GM19467 (cell line): ENCODE measurements at regions not wholly inside any gene's neighbourhood (a gene's known extent, or its start where the extent isn't known, plus 50 kb on each side); places are given as distances from the start of the nearest gene placed in this dataset.
"Not testable (repeated sequence)": the region's sequence is repeated elsewhere in the genome, so short reads cannot be mapped to it uniquely, and the experiment has no call there.

Experiments
- ATAC-seq: cut with Tn5 transposase; IDR thresholded peaks from one replicate; pipeline ENCODE4 v1.9.1; 2021; ENCODE audit warnings: mild to moderate bottlenecking, moderate library complexity; ENCODE audit not compliant: unreplicated experiment

DNA sequence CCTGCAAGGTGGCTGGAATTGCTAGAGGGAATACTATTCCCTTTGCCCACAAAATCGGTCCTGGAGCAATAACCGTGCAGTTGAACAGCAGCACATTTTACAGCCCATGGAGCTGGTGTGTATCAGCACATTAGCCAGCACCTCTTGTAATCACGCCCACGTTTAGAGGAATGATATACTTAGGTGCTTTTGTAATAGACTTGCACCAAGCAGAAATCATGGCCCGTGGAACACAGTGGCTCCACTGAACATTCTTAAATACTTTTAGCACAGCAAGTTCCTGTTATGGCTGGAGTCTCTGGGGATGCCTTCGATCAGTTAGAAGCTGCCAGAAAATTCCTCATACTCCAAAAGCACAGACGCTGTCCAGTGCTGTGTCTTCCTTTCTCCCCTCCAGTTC, 218.1 kb upstream of the FAM78B start:
- no peak for ATAC-seq

DNA sequence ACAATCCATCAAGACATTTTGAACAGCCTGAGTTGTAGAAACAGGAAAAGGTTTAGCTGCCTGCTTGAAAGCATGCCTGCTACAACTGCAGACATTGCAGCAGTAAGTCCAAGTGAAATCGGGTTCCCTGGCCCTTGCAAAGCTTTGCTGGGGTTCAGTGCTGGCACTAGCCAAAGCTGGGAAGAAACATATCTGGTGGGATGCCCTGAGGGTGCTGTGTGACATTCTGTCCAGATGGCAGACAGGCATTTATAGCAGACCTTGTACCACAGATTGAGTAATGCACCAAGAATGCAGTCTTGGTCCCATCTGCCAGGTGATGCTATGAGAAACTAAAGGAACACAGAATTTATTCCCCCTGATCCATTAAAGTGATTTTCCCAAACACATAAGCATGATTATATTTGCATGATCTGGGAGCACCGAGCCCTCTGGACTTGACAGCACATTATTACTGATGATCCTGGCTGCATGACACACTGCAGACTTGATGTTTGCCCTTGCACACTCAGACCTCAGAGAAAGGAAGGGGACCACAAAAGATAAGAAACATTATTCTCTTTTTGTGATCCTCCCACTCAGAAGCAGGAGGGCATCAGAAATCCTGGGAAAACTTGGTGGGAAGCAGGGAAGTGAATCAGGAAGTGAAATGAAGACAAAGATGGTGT, 223.7 kb upstream of the FAM78B start:
- ATAC-seq: no peak

DNA sequence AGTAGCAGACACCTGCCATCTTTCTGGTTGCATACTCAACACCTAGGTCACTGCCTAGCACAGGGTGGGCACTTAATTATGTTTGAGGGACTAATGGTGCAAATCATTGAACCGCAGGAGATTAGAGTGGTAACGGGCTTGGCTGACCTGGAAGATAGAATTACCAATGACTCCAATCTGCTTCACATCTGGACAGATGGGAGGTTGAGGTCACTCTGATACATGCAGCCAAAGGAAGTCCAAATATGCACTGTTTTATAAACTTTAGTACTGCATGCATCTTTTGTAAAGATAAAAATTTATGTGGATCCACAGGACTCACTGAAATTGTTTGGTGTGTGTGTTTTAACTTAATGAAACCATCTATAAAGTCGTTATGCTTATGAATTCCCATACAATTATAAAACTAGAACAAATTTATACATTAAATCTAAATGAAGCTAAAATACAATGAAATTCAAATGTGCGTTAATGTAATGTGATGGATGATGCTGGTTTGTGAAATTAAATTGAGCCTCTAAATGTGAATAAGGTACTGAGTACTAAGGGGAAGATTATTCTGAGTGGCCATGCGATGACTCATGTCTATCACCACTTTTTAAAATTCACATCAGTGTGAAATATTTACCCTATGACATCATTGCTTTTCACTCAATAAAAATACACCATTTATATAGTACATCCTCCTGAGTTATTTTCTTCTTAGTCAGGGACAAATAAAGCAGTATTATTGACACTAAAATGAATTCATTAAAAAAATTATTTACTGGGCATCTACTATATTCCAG, 224.7 kb upstream of the FAM78B start:
- no peak for ATAC-seq

DNA sequence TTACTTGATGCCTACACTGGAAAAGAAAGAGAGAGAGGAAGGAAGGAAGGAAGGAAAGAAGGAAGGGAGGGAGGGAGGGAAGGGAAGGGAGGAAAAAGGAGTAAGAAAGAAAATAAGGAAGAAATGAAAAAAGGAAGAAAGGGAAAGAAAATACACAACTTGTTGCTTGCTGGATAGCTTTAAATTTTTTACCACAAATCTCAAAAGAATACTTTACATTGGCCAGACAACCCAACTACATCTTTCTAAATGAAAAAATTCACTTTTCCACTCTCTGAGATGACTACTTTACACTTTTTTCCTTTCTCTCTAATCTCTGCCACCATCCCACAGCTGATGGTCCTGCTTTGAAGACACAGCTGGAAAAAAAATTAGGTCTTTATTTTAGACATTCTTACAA, 228.9 kb upstream of the FAM78B start:
- ATAC-seq: no peak

DNA sequence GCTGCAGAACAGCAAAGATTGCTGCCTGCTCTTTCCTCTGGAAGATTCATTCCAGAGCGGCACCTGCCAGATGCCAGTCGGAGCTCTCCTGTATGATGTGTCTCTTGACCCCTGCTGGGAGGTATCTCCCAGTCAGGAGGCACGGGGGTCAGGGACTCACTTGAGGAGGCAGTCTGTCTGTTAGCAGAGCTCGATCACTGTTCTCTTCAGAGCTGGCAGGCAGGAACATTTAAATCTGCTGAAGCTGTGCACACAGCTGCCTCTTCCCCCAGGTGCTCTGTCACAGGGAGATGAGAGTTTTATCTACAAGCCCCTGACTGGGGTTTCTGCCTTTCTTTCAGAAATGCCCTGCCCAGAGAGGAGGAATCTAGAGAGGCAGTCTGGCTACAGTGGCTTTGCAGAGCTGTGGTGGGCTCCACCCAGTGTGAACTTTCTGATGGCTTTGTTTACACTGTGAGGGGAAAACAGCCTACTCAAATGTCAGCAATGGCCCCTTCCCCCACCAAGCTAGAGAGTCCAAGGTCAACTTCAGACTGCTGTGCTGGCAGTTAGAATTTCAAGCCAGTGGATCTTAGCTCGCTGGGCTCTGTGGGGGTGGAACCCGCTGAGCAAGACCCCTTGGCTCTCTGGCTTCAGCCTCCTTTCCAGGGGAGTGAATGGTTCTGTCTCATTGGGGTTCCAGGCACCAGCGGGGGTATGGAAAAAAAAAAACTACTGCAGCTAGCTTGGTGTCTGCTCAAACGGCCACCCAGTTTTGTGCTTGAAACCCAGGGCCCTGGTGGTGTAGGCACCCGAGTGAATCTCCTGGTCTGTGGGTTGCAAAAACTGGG, 242.7 kb upstream of the FAM78B start:
- ATAC-seq: not testable (repeated sequence)

DNA sequence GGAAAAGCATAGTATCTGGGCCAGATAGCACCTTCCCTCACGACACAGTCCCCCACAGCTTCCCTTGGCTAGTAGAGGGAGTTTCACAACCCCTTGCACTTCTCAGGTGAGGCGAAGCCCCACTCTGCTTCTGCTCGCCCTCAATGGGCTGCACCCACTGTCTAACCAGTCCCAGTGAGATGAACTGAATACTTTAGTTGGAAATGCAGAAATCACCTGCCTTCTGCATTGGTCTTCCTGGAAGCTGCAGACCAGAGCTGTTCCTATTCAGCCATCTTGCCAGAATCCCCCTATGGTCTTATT, 243.2 kb upstream of the FAM78B start:
- ATAC-seq: no peak

DNA sequence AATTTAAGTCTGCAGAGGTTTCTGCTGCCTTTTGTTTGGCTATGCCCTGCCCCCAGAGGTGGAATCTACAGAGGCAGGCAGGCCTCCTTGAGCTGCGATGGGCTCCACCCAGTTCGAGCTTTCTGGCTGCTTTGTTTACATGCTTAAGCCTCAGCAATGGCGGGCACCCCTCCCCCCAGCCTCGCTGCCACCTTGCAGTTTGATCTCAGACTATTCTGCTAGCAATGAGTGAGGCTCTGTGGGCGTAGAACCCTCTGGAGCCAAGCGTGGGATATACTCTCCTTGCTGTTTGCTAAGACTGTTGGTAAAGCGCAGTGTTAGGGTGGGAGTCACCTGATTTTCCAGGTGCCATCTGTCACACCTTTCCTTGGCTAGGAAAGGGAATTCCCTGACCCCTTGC, 250.0 kb upstream of the FAM78B start:
- ATAC-seq: not testable (repeated sequence)

DNA sequence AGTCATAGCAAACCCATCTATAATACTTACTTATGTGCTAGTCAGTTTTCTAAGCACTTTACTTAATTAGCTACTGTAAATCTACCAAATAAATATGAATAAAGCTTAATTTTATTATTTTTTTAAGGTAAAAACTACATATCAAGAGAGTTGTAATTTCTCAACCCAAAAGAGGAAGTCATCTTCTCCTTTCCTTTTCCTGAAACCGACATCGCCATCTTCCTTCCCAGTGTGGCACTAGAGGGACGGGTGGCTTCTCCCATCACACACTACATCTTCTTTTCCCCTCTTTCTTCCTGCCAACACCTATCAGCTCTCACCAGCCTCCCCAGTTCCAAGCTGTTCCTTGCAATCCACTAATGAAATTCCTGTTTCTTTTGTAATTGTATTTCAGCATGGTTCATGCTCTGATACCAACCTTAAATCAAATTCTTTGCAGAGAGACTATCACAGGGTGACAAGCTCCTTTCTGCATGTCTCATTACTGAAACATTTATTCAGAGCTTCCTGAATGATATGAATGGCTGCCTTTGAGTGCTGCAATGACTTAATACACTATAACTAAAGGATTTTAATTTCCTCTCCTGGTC, 251.6 kb upstream of the FAM78B start:
- no peak for ATAC-seq

DNA sequence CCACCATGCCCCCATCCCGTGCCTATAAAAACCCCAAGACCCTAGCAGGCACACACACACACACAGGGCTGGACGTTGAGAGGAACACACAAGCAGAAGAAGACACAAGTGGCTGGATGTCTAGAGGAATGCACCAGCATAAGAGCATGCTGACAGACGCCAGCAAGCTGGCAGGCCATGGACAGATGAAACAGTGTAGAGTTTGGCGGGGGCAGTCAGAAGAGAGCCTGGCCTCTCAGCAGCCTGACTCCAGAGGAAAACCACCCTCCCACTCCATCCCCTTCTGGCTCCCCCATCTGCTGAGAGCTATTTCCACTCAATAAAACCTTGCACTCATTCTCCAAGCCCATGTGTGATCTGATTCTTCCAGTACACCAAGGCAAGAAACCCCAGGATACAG, 255.8 kb upstream of the FAM78B start:
- not testable (repeated sequence) for ATAC-seq

DNA sequence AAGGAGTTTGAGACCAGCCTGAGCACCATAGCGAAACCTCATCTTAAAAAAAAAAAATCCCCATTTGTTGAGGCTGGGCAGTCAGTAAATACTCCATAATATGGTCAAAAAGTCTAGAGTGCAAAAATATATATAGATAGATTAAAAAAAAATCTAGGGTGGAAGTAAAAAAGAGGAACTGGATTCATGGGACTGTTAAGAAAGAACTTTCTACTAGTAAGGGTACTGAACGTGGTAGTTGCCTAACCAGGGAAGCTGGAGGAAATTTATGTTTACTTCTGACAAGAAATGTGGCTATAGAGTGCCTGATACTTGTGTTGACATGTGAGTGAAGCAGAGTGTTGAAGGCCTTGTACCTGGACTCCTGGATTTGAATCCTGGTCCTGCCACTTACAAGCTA, 265.9 kb upstream of the FAM78B start:
- no peak for ATAC-seq

DNA sequence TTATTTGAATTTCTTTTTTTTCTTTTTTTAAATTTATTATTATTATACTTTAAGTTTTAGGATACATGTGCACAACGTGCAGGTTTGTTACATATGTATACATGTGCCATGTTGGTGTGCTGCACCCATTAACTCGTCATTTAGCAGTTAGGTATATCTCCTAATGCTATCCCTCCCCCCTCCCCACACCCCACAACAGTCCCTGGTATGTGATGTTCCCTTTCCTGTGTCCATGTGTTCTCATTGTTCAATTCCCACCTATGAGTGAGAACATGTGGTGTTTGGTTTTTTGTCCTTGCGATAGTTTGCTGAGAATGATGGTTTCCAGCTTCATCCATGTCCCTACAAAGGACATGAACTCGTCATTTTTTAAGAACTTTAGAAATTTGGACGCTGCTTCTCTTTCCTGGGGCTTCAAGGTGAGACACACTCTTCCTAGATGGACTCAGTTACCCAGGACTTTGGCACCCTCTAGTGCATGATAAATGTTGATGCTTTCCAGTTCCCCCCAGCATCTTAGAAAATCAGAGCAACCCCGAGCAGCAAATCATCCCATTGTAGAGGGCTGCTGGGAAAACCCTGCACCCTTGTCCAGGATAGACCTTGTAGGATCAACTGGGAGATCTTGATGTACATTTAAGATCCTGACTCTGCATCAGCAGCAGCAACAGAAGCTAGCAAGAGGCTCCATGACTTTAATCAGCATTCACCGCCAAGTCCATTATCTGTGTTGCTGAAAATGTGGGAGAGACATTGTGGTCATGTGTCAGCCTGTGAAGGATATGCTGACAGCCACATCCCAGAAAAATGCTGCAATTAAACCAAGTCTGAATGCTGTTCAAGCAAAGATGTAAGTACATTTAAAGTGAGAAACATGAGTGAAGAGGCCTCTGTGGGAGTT, 266.9 kb upstream of the FAM78B start:
- ATAC-seq: not testable (repeated sequence)

DNA sequence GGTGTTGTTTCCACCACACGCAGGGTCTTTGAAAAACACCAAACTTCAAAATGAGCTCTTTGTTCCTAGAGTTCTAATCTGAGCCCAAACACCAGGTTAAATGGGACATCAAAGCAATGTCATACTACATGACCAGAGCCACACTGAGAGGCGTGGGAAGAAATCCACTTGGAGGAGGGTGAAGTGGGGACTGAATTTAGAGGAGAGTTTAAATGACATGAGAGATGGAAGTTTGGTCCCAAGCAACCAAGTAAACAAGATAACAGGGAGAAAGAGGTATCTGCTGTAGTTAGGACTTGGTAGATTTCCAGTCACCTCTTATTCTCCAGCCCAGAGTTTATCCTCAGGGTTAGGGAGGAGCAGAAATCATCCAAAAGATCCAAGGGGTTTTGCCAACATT, 290.9 kb upstream of the FAM78B start:
- no peak for ATAC-seq

DNA sequence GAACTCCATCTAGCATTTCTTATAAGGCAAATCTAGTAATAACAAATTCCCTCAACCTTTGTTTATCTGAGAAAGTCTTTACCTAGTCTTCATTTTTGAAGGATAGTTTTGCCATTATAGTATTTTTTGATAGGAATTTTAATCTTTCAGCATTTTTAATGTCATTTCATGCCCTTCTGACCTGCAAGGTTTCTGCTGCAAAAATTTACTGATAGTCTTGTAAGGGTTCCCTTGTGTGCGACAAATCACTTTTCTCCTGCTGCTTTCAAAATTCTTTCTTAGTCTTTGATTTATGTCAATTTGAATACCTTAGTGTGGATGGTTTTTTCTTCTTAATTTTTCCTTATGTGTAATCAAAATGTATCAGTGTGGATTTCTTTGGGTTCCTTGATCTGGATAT, 297.5 kb upstream of the FAM78B start:
- ATAC-seq: no peak

DNA sequence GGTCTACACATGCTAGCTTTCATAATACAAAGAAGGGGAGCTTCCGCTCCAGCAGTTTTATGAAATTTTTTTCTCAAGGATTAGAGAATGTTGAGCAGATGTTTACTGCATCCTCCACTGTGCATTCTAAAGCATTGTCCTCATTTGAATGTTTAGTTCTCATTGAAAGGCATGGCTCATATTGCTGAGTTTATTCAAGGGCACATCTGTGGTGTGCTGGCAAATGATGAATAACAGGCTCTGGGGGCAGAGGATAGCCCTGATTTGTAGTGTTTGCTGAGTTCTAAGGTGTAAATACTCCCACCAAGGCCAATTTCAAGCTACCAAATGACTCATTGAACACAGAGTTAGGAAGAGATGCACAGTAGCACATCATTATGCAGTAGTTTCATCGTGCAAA, 303.2 kb upstream of the FAM78B start:
- no peak for ATAC-seq

DNA sequence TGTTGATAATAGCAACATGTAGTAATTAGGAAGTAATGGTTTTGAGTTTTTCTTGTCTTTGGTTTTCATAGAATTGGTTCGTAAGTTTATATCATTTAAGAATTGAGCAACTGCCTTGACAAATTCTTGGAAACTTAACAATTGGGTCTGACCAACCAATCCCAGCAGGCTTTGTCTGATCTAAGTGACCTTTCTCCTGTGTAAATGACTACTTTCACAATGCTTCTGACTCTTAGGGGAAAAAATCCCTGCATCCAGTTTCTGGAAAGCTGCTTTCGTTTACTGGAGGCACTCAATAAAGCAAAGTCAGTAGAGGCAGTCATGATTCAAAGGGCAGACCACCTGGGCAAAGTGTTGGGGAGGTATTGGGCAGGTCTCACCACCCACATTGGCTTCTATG, 303.6 kb upstream of the FAM78B start:
- ATAC-seq: no peak

DNA sequence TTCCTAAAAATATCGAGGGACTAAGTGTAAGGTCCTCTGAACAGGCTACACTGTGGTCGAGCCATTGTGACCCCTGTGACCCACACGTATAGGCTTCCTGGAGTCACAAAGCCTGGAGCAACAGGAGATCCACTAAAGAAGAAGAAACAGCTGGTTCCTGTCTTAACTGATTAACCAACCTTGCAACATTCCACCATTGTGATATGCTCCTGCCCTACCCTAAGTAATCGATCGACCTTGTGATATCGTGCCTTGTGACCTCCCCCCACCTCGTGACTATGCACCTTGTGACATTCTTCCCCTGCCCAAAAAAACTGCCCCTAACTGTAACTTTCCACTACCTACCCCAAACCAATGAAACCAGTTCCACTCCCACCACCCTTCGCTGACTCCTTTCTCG, 304.6 kb upstream of the FAM78B start:
- ATAC-seq: no peak

DNA sequence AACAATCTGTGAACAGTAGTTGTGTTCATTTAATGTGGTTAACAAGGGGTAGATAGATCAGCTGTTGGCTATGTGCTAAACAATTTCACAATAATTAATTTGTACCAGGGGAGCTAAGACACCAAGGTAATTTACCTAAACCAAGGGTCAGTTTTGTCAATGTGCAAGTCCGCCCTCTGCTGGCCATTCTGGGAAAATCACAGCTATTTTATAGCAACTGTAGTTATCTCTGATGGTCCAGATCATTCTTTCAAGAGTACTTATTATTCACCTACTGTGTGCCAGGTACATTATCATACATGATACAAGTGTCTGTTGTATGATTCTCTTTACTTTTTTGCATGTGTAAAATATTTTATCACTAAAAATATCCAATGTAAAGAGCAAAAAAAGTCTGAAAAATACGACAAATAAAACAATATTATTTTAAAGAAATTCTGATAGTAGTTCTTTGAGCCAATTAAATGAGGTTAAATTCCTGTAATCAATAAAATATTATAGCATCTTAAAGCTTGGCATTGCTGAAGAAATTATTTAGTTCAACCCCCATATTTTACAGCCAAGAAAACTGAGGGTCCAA, 312.3 kb upstream of the FAM78B start:
- no peak for ATAC-seq

DNA sequence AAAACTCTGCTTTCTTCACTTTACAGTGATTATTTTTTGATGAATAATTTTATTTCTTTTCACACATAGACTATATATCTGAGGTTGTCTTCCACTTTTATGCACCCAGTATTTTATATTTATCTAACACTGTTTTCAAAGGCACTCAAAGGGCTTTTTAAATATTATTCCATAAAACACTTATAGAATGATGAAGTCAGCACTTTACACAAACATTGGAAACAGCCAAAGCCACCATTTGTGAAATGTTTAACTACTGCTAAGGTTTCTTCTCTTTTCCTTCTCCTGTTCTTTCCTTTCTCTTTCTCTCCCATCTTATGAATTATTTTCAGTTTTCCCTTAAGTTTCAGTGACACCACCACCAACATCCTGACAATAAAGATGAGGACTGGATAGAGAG, 317.7 kb upstream of the FAM78B start:
- no peak for ATAC-seq

DNA sequence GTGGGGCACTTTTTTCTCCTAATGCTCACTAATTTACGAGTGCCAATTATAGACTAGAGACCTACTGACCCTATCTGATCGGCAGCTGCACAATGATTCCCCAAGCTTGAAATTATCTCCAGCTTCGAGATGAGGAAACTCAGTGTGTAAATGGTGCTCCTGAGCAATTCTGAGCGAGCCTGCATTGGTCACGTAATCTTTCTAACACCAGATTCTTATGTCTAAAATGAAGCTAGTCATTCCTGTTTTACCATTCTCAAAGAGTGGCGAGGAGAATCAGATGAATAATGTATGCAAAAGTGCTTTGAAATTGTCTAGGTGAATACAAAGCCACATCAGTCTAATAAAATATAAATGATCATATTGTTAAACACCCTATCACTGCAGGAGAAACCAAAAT, 318.1 kb upstream of the FAM78B start:
- no peak for ATAC-seq

DNA sequence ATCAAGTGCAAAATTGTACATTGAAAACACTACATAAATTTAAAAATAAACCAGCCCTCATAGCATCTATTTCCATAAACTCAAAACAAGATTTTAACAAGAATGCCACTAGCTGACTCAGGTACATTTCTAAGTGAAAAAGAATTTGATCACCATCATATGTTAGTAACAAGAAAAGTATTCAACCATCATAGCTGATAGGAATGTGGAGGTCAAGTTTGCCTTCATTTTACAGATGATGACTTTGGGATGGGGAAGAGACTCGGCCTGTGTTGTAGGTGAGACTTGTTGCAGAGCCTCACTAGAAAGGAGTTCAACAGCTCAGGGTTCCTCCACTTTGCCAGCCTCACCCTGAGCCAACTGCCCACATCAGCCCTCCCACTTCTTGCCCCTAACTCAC, 318.8 kb upstream of the FAM78B start:
- no peak for ATAC-seq
